Peyer's patch (tissue), 4 donors: ENCODE measurements at regions not wholly inside any gene's neighbourhood (a gene's known extent, or its start where the extent isn't known, plus 50 kb on each side); places are given as distances from the start of the nearest gene placed in this dataset.

Experiments
- CTCF ChIP-seq, 6 experiments: fragments of 450-650 bp in 4 of 6; fragments of 200-600 bp in 2 of 6; sonication (generic) in 1 of 6; IDR thresholded peaks; one replicate each; pipeline ENCODE4 v1.5.1; 2017 to 2019; ENCODE audit warnings: antibody characterized with exemption in 6 of 6, mild to moderate bottlenecking in 3 of 6, moderate library complexity in 1 of 6
- POLR2A ChIP-seq, 2 donors: fragments of 450-650 bp; IDR thresholded peaks; one replicate each; pipeline ENCODE4 v1.5.1; 2017; ENCODE audit warnings: antibody characterized with exemption in 2 of 2, mild to moderate bottlenecking in 2 of 2, moderate library complexity in 2 of 2

DNA sequence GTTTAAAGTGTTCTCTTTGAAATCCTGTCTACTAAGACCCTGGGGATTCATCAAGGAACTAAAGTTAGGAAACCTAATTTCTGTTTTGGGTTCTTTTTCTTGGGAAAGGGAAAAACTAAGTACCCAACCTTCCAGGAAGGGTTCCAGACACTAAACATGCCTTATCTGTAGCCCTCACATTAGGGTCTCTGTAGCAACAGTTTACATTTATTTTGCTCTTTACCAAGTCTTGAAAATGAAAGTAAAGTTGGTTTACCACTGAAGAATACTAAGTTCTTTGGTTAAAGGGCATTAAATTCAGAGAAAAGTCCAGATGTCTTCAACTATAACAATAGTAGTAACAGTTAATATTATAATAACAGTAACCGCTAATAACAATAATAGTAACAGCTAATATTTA lies 207.5 kb upstream of the CDKN3 start:
- TF ChIP-seq CTCF (IDR thresholded peaks at IDR 0.05) (no peak), POLR2A (IDR thresholded peaks at IDR 0.05) (no peak)
